ENCODE measurements at regions not wholly inside any gene's neighbourhood (a gene's known extent, or its start where the extent isn't known, plus 50 kb on each side); places are given as distances from the start of the nearest gene placed in this dataset.

DNA sequence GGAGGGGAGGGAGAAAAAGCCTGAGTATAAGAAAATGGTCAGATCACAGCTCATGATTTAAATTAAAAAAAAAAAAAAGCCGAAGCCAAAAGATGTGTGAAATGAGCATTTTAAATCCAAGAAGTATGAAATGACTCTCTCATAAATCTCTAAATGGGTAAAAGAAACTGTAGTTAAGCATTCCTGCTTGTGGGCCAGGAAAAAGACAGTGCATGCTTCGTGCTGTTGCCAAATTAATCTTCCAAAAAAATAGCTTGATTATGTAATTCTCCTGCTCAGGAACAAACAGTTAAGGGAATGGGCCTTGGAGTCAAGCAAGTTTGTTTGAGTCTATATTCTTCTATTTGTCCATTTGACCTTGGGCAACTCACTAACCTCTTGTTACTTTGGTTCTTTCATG is 325.4 kb upstream of the SEL1L start:
- Mint-ChIP-seq H3K27ac (no peak overlapping the region), H3K27me3 (no peaks in the 10 kb centered on the region), H3K36me3 (ENCODE audit: low read depth) (no peaks in the 10 kb centered on the region), H3K4me3 (no peak overlapping the region), H3K4me1 (ENCODE audit: low read depth) (no peaks in the 10 kb centered on the region), H3K9me3 (peaks cover 14% of the 10 kb centered on the region)
- ChIA-PET POLR2A (no interaction called here), CTCF (no interaction called here)
- no peaks in the 10 kb centered on the region for H3K4me1 ChIP-seq (ENCODE audit: insufficient read depth, low read length)
- no peaks in the 10 kb centered on the region for H3K27me3 ChIP-seq (ENCODE audit: control insufficient read depth in 1 of 2, insufficient read depth in 2 of 2, low read length in 2 of 2)
- no peak overlapping the region for H3K27ac ChIP-seq (ENCODE audit: low read depth in 1 of 2, low read length in 2 of 2)
- DNase-seq: no peak
- H3K36me3 ChIP-seq (ENCODE audit: insufficient read depth, low read length): no peaks in the 10 kb centered on the region
- H3K9me3 ChIP-seq (ENCODE audit: control insufficient read depth in 1 of 2, insufficient read depth in 1 of 2, low read length in 2 of 2): peaks cover 11 to 18% of the 10 kb centered on the region in 2 experiments
- H3K4me3 ChIP-seq (ENCODE audit: low read length): no peak overlapping the region
- intact Hi-C loops (cut with DNase I, micrococcal nuclease): no loop called here
- no peak for ATAC-seq (ENCODE audit: poor library complexity)
- TF ChIP-seq CTCF (IDR thresholded peaks at IDR 0.05): no peak

GRCh38 chr14:81868172-81868571 is 334.5 kb upstream of the SEL1L start:
- Histone ChIP-seq H3K27ac (ENCODE audit: low read depth in 1 of 2, low read length in 2 of 2) (no peak overlapping the region), H3K9me3 (ENCODE audit: control insufficient read depth in 1 of 2, insufficient read depth in 1 of 2, low read length in 2 of 2) (no peaks in the 10 kb centered on the region), H3K36me3 (ENCODE audit: insufficient read depth, low read length) (no peaks in the 10 kb centered on the region), H3K27me3 (ENCODE audit: control insufficient read depth in 1 of 2, insufficient read depth in 2 of 2, low read length in 2 of 2) (no peaks in the 10 kb centered on the region), H3K4me1 (ENCODE audit: insufficient read depth, low read length) (no peaks in the 10 kb centered on the region), H3K4me3 (ENCODE audit: low read length) (no peak overlapping the region)
- TF ChIP-seq CTCF (IDR thresholded peaks at IDR 0.05): no peak
- POLR2A ChIA-PET: no interaction called here
- peaks cover 13% of the 10 kb centered on the region for H3K9me3 Mint-ChIP-seq
- no peak overlapping the region for H3K4me3 Mint-ChIP-seq
- no peaks in the 10 kb centered on the region for H3K36me3 Mint-ChIP-seq (ENCODE audit: low read depth)
- no peaks in the 10 kb centered on the region for H3K27me3 Mint-ChIP-seq
- DNase-seq (no peak), ATAC-seq (ENCODE audit: poor library complexity) (no peak)
- no peak overlapping the region for H3K27ac Mint-ChIP-seq
- CTCF ChIA-PET: no interaction called here
- intact Hi-C loops (cut with DNase I, micrococcal nuclease): no loop called here
- H3K4me1 Mint-ChIP-seq (ENCODE audit: low read depth): no peaks in the 10 kb centered on the region

GRCh38 chr14:81871706-81872105 is 338.1 kb upstream of the SEL1L start:
- no peaks in the 10 kb centered on the region for H3K27me3 ChIP-seq (ENCODE audit: control insufficient read depth in 1 of 2, insufficient read depth in 2 of 2, low read length in 2 of 2)
- intact Hi-C loops (cut with DNase I, micrococcal nuclease): no loop called here
- no peaks in the 10 kb centered on the region for H3K4me1 Mint-ChIP-seq (ENCODE audit: low read depth)
- no peak overlapping the region for H3K27ac ChIP-seq (ENCODE audit: low read depth in 1 of 2, low read length in 2 of 2)
- ChIA-PET POLR2A (no interaction called here), CTCF (no interaction called here)
- DNase-seq: no peak
- H3K4me1 ChIP-seq (ENCODE audit: insufficient read depth, low read length): no peaks in the 10 kb centered on the region
- no peaks in the 10 kb centered on the region for H3K36me3 ChIP-seq (ENCODE audit: insufficient read depth, low read length)
- no peak for ATAC-seq (ENCODE audit: poor library complexity)
- TF ChIP-seq CTCF (IDR thresholded peaks at IDR 0.05): no peak
- H3K4me3 ChIP-seq (ENCODE audit: low read length): no peak overlapping the region
- no peak overlapping the region for H3K27ac Mint-ChIP-seq
- H3K9me3 Mint-ChIP-seq: peaks cover 22% of the 10 kb centered on the region
- H3K9me3 ChIP-seq (ENCODE audit: control insufficient read depth in 1 of 2, insufficient read depth in 1 of 2, low read length in 2 of 2): peaks cover 0 to 5% of the 10 kb centered on the region in 2 experiments
- H3K36me3 Mint-ChIP-seq (ENCODE audit: low read depth): no peaks in the 10 kb centered on the region
- no peak overlapping the region for H3K4me3 Mint-ChIP-seq
- no peaks in the 10 kb centered on the region for H3K27me3 Mint-ChIP-seq

All from CD4-positive, alpha-beta T cell (primary cell).